ENCODE measurements at regions not wholly inside any gene's neighbourhood (a gene's known extent, or its start where the extent isn't known, plus 50 kb on each side); places are given as distances from the start of the nearest gene placed in this dataset.
A peak's percentile ranks its signal among the peaks of the same experiment; 100 is the strongest.
"Not testable (repeated sequence)": the region's sequence is repeated elsewhere in the genome, so short reads cannot be mapped to it uniquely, and the experiment has no call there.

DNA sequence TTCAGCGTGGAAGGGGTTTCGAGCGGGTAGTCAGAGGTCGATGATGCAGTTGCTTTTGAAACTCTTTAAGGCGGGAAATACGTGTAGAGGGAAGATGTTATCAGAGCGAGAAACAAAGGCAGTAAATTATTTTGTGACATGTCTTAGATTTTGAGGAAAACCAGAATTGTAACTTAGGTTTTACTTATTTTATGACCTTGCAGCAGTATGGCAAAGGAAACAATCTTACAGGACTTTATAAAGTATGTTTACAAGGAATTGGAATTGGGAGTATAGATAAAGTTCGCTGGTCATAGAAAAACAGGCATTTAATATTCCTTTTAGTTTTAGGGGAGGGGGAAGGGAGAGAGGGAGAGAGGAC lies 103.3 kb downstream of the FAM72B start:
- ATAC-seq (replicated peaks in 1 of 2); H3K27me3 Mint-ChIP-seq (ENCODE audit: low read depth); H3K9me3 Mint-ChIP-seq; H3K27ac Mint-ChIP-seq; DNase-seq; H3K36me3 Mint-ChIP-seq (ENCODE audit: insufficient read depth in 2 of 2): not testable (repeated sequence)
- Mint-ChIP-seq H3K4me1 (ENCODE audit: low read depth) (peaks cover 31% of the 10 kb centered on the region), H3K4me3 (peak overlapping the region; percentile 17 to 69)

DNA sequence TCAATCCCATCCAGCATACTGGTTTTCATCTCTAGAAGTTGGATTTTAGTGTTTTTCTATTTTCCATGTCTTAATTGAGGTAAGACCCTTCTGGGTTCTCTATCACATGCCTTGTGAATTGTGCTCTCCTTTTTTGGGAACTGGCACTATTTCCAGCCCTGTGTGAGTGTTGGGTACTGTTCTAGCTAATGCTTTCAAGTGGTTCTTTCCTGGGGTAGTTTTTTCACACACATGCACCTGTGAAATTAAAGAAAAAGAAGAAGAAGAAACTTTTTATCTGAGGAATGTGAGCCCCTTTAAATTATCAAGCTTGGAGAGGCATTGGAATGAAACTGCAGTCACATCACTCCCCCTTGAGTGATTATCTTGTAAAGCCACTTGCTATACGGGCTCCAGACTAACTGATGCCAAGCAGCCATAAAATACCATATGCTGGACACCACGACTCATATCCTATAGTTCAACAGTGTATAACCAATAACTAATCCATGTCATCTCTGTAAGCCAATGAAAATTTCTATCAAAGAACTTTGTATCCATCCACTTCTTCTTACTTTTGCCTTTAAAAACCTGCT lies 102.4 kb downstream of the FAM72B start:
- H3K9me3 Mint-ChIP-seq; H3K27ac Mint-ChIP-seq; H3K27me3 Mint-ChIP-seq (ENCODE audit: low read depth); H3K36me3 Mint-ChIP-seq (ENCODE audit: insufficient read depth in 2 of 2); DNase-seq; ATAC-seq (replicated peaks in 1 of 2): not testable (repeated sequence)
- H3K4me1 Mint-ChIP-seq (ENCODE audit: low read depth): peaks cover 29% of the 10 kb centered on the region
- H3K4me3 Mint-ChIP-seq: peak overlapping the region in 1 of 2 donors; percentile 46

DNA sequence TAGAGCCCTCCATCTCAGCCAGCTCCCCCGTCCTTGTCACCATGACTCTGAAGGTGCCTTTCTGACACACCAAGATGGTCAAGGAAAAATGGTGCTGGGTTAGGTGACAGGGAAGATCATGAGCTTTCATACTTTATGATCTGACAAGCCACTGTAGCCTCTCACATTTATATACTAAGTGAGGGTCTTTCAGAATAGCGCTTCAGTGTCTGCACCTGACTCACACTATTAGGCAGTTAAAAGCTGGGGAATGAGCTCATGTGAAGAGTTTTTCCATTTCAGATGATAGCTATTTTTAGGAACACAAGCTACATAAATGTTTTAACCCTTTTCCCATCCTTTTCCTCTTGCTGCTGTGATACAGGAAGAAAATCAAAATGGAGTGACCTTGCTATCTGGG lies 101.1 kb downstream of the FAM72B start:
- H3K4me3 Mint-ChIP-seq; H3K27me3 Mint-ChIP-seq (ENCODE audit: low read depth); H3K27ac Mint-ChIP-seq; DNase-seq; H3K36me3 Mint-ChIP-seq (ENCODE audit: insufficient read depth in 2 of 2); H3K9me3 Mint-ChIP-seq; ATAC-seq (replicated peaks in 1 of 2): not testable (repeated sequence)
- H3K4me1 Mint-ChIP-seq (ENCODE audit: low read depth): peaks cover 29% of the 10 kb centered on the region

DNA sequence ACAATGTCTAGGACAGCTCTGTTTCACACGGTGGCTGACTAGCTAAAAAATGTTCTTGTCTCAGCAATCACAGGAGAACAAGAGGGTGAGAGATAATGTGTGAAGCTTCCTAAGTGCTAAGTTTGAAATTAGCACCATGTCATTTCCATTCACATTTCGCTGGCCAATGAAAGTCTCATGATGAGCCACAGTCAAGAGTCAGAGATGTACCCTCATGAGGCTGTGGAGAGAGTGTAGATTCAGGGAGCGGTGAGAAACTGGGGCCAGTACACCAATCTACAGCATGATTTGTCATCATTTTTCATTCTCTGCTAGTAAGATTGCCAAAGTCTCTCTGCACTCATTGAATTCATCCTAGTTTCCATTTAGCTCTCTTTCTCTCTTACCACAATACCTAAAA lies 97.9 kb downstream of the FAM72B start:
- not testable (repeated sequence) for H3K27ac Mint-ChIP-seq; H3K9me3 Mint-ChIP-seq; H3K27me3 Mint-ChIP-seq (ENCODE audit: low read depth); H3K36me3 Mint-ChIP-seq (ENCODE audit: insufficient read depth in 2 of 2)
- peak; percentile 31 for DNase-seq
- peak; percentile 94 to 96 for ATAC-seq (replicated peaks in 1 of 2)
- peaks cover 10% of the 10 kb centered on the region for H3K4me1 Mint-ChIP-seq (ENCODE audit: low read depth)
- peak overlapping the region in 1 of 2 donors; percentile 56 for H3K4me3 Mint-ChIP-seq

DNA sequence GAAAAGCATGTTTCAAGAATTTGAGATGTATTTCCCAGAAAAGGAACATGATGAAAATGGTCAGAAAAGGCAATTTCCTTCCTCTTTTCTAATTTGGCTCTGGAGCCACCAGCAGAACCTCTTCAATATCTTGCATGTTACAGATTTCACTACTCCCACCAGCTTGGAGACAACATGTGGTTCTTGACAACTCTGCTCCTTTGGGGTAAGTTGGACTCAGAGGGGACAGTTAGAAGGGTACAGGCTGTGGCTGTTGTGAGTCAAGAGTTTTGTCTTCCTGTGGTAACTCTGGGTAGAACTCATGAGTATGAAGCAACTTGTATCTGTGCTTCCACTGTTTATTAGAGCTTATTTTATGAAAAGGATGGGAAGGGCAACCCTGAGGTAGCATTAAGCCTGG lies 96.9 kb downstream of the FAM72B start:
- not testable (repeated sequence) for H3K27me3 Mint-ChIP-seq (ENCODE audit: low read depth); H3K36me3 Mint-ChIP-seq (ENCODE audit: insufficient read depth in 2 of 2); DNase-seq; H3K9me3 Mint-ChIP-seq; H3K27ac Mint-ChIP-seq; H3K4me3 Mint-ChIP-seq; H3K4me1 Mint-ChIP-seq (ENCODE audit: low read depth)
- peak; percentile 51 to 60 for ATAC-seq (replicated peaks in 1 of 2)

DNA sequence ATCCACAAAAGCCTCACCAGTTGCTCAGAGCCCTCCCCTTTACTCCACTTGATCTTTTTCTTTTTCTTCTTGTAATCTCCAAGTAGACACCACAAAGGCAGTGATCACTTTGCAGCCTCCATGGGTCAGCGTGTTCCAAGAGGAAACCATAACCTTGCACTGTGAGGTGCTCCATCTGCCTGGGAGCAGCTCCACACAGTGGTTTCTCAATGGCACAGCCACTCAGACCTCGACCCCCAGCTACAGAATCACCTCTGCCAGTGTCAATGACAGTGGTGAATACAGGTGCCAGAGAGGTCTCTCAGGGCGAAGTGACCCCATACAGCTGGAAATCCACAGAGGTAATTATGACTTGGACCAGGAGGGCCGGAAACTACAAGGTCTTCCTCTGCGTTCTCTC lies 95.6 kb downstream of the FAM72B start:
- ATAC-seq (replicated peaks in 1 of 2); H3K36me3 Mint-ChIP-seq (ENCODE audit: insufficient read depth in 2 of 2); H3K9me3 Mint-ChIP-seq; H3K4me3 Mint-ChIP-seq; H3K27me3 Mint-ChIP-seq (ENCODE audit: low read depth); H3K27ac Mint-ChIP-seq; H3K4me1 Mint-ChIP-seq (ENCODE audit: low read depth); DNase-seq: not testable (repeated sequence)

DNA sequence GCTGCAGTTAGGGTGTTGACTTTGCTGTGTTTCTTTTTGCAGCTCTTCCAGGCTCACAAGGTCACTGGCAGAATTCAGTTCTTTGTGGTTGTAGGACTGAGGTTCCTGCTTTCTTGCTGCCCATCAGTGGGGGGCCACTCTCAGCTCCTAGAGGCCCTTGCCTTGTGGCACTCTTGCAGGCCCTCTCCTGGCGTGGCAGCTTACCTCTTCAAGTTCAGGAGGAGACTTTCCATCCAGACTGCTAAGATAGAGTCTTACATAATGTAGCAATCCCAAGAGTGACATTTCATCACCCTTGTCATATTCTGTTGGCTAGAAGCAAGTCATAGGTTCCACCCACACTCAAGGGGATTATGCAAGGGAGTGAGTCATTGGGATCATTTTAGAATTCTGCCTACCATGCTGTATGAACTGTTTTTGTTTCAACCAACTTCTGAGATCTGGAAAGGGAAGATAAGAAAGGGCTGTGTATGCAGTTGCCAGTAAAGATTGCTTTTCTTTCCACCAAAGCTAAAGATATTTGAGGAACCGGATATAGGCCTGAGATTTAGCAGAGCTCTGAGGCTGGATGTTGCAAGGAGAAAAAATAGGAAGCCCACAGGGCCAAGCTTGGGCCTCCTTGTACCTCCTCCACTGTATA lies 91.7 kb downstream of the FAM72B start:
- peak; percentile 43 to 62 for ATAC-seq (replicated peaks in 1 of 2)
- H3K4me3 Mint-ChIP-seq: peak overlapping the region in 1 of 2 donors; percentile 32

DNA sequence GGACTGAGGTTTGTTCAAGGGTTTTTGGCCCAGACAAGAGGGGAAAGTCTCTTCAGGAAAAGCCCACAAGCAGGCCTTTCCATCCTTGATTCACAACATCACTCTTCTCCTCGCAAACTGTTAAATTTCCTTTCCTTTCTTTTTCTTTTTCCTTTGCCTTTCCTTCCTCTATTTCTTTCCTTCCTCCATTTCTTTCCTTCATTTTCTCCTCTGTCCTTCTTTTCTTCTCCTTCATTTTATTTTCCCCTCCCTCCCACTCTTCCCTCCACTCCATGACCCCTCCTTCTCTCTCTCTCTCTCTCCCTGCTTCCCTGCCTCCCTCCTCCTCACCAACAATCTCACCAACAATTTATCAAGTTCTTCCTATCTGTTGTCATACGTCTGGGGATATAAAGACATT lies 89.1 kb downstream of the FAM72B start:
- not testable (repeated sequence) for H3K27ac Mint-ChIP-seq; ATAC-seq (replicated peaks in 1 of 2); H3K27me3 Mint-ChIP-seq (ENCODE audit: low read depth); H3K4me1 Mint-ChIP-seq (ENCODE audit: low read depth); H3K9me3 Mint-ChIP-seq; DNase-seq; H3K36me3 Mint-ChIP-seq (ENCODE audit: insufficient read depth in 2 of 2); H3K4me3 Mint-ChIP-seq

More for the DNA sequence above, 91.7 kb downstream of the FAM72B start:
- not testable (repeated sequence) for H3K27ac Mint-ChIP-seq; H3K9me3 Mint-ChIP-seq; H3K36me3 Mint-ChIP-seq (ENCODE audit: insufficient read depth in 2 of 2); DNase-seq; H3K27me3 Mint-ChIP-seq (ENCODE audit: low read depth); H3K4me1 Mint-ChIP-seq (ENCODE audit: low read depth)

DNA sequence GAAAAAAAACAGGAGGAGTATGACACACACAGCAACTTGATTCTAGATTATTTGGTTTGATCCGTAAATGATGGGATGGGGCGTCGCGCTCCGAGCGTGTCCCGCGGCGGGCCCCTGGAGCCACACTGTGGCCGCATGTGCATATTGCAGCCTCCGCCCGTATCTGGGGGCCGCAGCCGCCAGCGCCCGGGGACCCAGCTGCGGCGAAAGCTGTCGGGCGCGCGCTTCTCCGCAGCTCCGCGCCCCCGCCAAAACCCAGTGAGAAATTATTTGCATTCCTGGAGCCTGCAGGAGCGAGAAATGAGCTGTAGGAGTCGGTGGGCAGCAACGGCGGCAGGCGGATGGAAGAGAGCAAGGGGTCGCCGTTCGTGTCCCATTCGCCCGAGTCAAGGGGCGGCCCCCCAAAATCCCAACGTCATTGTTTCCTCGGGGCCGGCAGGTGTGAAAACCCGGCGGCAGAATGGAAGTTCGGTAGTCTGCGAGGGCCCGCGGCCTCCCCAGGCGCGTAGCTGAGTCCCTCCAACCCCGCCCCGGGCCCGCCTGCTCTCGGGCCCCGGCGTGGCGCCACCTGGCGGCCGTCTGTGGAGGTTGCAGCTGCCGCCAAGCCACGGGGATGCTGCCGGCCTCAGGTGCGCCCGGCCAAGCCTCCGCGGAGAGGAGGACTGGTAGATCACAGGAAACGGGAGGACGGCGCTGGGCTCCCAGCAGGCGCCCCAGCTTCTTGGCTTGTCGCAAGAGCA lies 86.8 kb downstream of the FAM72B start:
- not testable (repeated sequence) for H3K4me1 Mint-ChIP-seq (ENCODE audit: low read depth); H3K36me3 Mint-ChIP-seq (ENCODE audit: insufficient read depth in 2 of 2); H3K9me3 Mint-ChIP-seq; H3K27me3 Mint-ChIP-seq (ENCODE audit: low read depth); H3K27ac Mint-ChIP-seq
- ATAC-seq (replicated peaks in 1 of 2) (peak; percentile 92 to 94), DNase-seq (peak; percentile 86 to 93)
- peak overlapping the region; percentile 69 to 74 for H3K4me3 Mint-ChIP-seq

DNA sequence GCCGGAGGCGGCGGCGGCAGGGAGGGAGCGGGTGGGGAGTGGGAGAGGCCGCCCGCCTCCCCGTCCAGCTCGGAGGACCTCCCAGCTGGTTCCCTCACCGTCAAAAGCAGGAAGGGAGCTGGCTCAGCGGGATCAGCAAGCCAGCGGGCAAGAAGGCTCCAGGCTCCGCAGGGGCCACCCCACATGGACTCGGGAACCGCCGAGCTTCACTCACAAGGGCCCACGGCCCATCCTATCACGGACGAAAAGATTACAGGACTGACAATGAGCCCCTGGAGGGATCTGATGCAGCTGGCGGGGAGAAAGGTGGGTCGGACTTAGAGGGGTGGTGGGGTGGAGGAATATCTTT lies 86.3 kb downstream of the FAM72B start:
- H3K27me3 Mint-ChIP-seq (ENCODE audit: low read depth); H3K9me3 Mint-ChIP-seq; H3K4me1 Mint-ChIP-seq (ENCODE audit: low read depth); H3K27ac Mint-ChIP-seq; H3K36me3 Mint-ChIP-seq (ENCODE audit: insufficient read depth in 2 of 2); ATAC-seq (replicated peaks in 1 of 2): not testable (repeated sequence)
- peak overlapping the region in 1 of 2 donors; percentile 74 for H3K4me3 Mint-ChIP-seq
- DNase-seq: peak in 1 of 2 donors; percentile 5

DNA sequence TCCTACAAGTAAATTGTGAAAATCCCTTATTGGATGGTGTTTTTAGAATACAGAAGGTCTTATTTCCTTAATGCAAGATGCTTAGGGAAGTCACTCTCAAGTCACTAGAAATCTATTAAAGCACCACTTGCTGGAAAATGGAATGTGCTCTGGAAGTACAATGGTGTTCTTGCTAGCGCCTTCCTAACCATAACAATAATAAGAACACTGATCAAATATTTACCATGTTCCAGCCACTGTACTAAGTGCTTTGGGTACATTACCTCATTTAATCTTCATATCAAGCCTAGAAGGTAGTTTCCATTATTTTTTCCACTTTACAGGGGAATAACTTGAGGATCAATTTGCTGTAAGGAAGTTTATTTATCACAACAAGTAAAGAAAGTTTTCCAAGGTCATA lies 75.1 kb downstream of the FAM72B start:
- ATAC-seq (replicated peaks in 1 of 2); H3K27ac Mint-ChIP-seq; DNase-seq; H3K4me3 Mint-ChIP-seq; H3K27me3 Mint-ChIP-seq (ENCODE audit: low read depth); H3K9me3 Mint-ChIP-seq; H3K36me3 Mint-ChIP-seq (ENCODE audit: insufficient read depth in 2 of 2); H3K4me1 Mint-ChIP-seq (ENCODE audit: low read depth): not testable (repeated sequence)

DNA sequence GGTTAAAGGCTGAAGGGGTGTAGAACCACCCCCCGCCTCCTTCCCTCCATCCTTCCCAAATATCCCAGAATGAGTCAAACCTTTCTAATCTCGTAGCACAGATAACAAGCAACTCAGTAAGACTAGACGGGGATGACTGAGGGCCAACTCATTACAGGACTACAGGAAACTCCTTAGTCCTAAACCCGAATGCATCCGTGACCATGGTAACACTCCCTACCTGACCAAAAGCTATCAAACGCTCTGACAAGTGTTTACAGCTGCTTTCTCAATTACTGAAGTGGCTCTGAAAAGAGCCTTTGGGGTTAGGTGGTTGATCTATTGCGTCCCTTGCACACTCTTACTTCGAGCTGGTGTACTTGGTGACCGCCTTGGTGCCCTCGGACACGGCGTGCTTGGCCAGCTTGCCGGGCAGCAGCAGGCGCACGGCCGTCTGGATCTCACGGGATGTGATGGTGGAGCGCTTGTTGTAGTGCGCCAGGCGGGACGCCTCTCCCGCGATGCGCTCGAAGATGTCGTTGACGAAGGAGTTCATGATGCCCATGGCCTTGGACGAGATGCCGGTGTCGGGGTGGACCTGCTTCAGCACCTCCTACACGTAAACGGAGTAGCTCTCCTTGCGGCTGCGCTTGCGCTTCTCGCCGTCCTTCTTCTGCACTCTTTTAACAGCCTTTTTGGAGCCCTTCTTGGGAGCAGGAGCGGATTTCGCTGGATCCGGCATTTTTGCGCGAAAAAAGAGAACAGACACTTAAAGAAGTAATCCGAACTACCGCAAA lies 67.4 kb downstream of the FAM72B start:
- peak; percentile 58 to 74 for ATAC-seq (replicated peaks in 1 of 2)
- not testable (repeated sequence) for H3K27me3 Mint-ChIP-seq (ENCODE audit: low read depth); H3K36me3 Mint-ChIP-seq (ENCODE audit: insufficient read depth in 2 of 2); H3K4me3 Mint-ChIP-seq; DNase-seq; H3K9me3 Mint-ChIP-seq; H3K4me1 Mint-ChIP-seq (ENCODE audit: low read depth); H3K27ac Mint-ChIP-seq

DNA sequence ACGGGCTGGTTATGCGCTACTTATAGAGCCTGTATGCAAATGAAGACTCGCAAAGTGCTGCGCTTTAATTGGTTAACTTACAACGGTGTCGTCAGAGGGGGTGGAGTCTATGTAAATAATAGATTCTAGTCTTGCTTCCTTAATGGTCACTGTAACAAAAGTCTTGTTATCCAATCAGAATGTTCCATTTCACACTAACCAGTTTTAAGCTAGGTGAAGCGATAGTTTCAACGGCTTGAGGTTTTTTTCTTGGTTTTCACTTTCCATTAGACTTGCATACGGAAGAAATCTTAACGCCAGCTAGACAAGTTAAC lies 66.9 kb downstream of the FAM72B start:
- ATAC-seq (replicated peaks in 1 of 2): peak; percentile 62 to 68
- H3K27ac Mint-ChIP-seq; H3K4me1 Mint-ChIP-seq (ENCODE audit: low read depth); H3K36me3 Mint-ChIP-seq (ENCODE audit: insufficient read depth in 2 of 2); DNase-seq; H3K9me3 Mint-ChIP-seq; H3K27me3 Mint-ChIP-seq (ENCODE audit: low read depth); H3K4me3 Mint-ChIP-seq: not testable (repeated sequence)
